Activated naive CD8-positive, alpha-beta T cell treated with anti-CD3 and anti-CD28 coated beads, Interleukin-2, amount 10 ng/mL, durations not matched to agents 7 days and 5 days (primary cell): ENCODE measurements at regions not wholly inside any gene's neighbourhood (a gene's known extent, or its start where the extent isn't known, plus 50 kb on each side); places are given as distances from the start of the nearest gene placed in this dataset.

ENCODE experiments used
- ATAC-seq: fragments of 150-1000 bp; cut with Tn5 transposase; one replicate; pipeline ENCODE4 v1.10.0; 2021; ENCODE audit warnings: low read depth, moderate library complexity
- POLR2A ChIA-PET: fragments of 350-600 bp; sonication (Branson Sonifier 250); formaldehyde crosslinking; loops from one replicate; lab custom pipeline; 2021; ENCODE audit warnings: antibody characterized with exemption; lab: Charles Lee
- DNase-seq: peaks from one replicate; pipeline ENCODE4 v3.0.0; 2021
- H3K27ac Mint-ChIP-seq: one replicate; pipeline ENCODE4 v1.8.0; 2022; ENCODE audit warnings: mild to moderate bottlenecking, mixed read lengths
- H3K27me3 Mint-ChIP-seq: one replicate; pipeline ENCODE4 v1.8.0; 2022; ENCODE audit warnings: mild to moderate bottlenecking, moderate library complexity, mixed read lengths
- H3K36me3 Mint-ChIP-seq: one replicate; pipeline ENCODE4 v1.8.0; 2021; ENCODE audit warnings: mild to moderate bottlenecking, mixed read lengths
- H3K4me1 Mint-ChIP-seq: one replicate; pipeline ENCODE4 v1.8.0; 2021; ENCODE audit warnings: mixed read lengths
- H3K4me3 Mint-ChIP-seq: one replicate; pipeline ENCODE4 v1.8.0; 2022; ENCODE audit warnings: mild to moderate bottlenecking, moderate library complexity, mixed read lengths
- H3K9me3 Mint-ChIP-seq: one replicate; pipeline ENCODE4 v1.8.0; 2021; ENCODE audit warnings: mixed read lengths

DNA sequence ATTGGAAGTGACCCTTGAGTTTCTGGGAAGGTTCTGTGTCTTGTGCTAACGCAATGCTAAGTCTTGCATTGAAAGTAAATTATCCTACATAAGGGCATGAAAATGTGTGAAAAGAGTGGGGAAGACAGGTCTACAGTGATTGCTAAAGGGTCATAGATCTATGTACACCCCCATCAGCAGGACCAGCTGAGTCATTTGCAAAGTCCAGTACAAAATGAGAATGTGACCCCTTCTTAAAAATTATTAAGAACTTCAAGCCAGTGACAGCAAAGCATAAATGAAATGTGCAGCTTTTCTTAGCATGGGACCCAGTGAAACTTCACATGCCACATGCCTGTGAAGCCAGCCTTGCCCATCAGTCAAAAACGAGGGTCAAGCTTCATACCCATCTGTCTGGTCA is 640.7 kb upstream of the MKI67 start:
- H3K27ac Mint-ChIP-seq, result no peak overlapping the region
- no peaks in the 10 kb centered on the region for H3K4me1 Mint-ChIP-seq
- no peaks in the 10 kb centered on the region for H3K27me3 Mint-ChIP-seq
- ATAC-seq, result no peak
- no peak overlapping the region for H3K4me3 Mint-ChIP-seq
- H3K9me3 Mint-ChIP-seq, result no peaks in the 10 kb centered on the region
- no peaks in the 10 kb centered on the region for H3K36me3 Mint-ChIP-seq
- DNase-seq, result no peak
- POLR2A ChIA-PET, result no interaction called here

DNA sequence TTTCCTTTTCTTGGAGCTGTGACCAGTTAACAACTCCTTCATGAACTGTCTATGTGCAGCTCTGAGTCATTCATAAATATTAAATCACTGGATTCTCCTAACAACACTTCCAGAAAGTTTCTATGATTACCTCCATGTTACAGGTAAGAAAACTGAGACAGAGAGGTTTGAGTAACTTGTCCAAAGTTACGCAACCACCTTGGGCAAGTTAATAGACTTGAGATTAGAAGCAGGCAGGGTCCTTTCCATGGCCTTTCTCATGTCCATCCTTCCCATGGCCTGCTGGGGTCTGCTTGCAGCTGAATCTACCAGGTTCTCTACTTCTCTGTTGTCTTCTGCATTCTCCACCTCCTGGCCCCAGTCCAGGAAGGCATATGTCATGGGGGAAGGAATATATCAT is 648.8 kb upstream of the MKI67 start:
- Mint-ChIP-seq H3K9me3 (peaks cover 3% of the 10 kb centered on the region), H3K27me3 (peaks cover 2% of the 10 kb centered on the region), H3K4me1 (no peaks in the 10 kb centered on the region), H3K27ac (no peak overlapping the region), H3K4me3 (no peak overlapping the region), H3K36me3 (no peaks in the 10 kb centered on the region)
- POLR2A ChIA-PET, result no interaction called here
- DNase-seq (no peak), ATAC-seq (no peak)

DNA sequence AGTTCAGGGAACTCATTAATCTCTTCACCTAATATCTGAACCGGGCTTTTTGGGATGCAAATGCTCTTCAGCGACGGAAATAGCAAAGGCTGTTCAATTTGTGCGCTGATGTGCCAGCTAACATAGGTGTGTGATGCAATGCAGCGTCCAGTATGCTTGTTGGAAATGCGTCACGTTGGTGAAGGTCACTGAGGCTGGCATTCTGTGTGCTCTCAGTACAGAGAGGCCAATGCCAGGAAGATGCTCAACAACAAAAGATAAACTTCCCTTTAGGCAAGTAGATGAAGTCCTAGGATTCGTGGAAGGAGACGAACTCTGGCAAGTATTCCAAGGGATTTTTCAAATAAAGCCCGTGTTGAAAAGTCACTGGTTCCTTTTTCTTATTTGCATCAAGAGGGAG is 649.5 kb upstream of the MKI67 start:
- Mint-ChIP-seq H3K4me3 (no peak overlapping the region), H3K27ac (no peak overlapping the region), H3K4me1 (no peaks in the 10 kb centered on the region), H3K27me3 (peaks cover 2% of the 10 kb centered on the region), H3K36me3 (no peaks in the 10 kb centered on the region), H3K9me3 (peaks cover 3% of the 10 kb centered on the region)
- ATAC-seq (no peak), DNase-seq (no peak)
- POLR2A ChIA-PET, result no interaction called here

DNA sequence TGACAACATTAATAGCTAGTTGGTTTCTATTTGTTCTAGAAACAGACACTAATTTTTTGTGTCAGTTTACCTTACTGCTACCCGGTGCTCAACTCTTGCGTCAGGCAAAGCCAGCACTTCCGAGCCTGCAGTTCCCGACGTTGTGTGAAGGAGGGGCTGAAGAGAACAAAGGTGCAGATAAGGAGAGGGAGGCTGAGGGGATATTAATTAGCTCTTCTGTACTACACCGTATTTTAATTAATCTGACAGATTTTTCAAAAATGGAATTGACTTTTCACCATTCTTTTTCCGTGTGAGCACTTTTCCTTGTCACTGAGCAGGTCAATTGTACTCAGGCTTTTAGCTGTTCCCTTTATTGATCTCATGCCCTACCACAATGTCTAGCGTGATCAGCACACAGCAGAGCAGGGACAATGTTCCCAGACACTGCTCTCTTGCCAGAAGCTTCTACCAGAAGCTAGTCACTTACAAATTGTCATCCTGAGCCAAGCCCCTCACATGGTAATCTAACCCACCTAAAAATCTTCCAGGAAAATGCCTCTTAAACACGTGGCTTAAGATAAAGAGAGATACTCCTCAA is 650.5 kb upstream of the MKI67 start:
- POLR2A ChIA-PET, result no interaction called here
- Mint-ChIP-seq H3K27me3 (peaks cover 2% of the 10 kb centered on the region), H3K9me3 (peaks cover 3% of the 10 kb centered on the region), H3K4me1 (no peaks in the 10 kb centered on the region), H3K36me3 (no peaks in the 10 kb centered on the region), H3K27ac (no peak overlapping the region), H3K4me3 (no peak overlapping the region)
- ATAC-seq (no peak), DNase-seq (no peak)

DNA sequence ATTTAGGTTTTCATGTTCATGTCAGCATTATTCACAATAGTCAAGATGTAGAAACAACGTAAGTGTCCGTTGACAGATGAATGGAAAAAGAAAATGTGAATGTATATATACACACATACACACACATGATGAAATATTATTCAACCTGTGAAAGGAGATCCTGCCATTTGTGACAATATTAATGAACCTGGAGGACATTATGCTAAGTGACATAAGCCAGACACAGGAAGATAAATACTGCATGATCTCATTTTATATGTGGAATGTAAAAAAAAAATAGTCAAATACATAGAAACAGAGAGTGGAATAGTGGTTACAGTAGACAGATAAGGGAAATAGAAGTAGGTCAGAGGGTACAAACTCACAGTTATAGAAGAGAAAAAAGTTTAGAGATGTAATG is 651.1 kb upstream of the MKI67 start:
- Mint-ChIP-seq H3K27me3 (peaks cover 2% of the 10 kb centered on the region), H3K4me3 (no peak overlapping the region), H3K4me1 (no peaks in the 10 kb centered on the region), H3K36me3 (no peaks in the 10 kb centered on the region), H3K9me3 (peaks cover 3% of the 10 kb centered on the region), H3K27ac (no peak overlapping the region)
- POLR2A ChIA-PET, result no interaction called here
- ATAC-seq (no peak), DNase-seq (no peak)

DNA sequence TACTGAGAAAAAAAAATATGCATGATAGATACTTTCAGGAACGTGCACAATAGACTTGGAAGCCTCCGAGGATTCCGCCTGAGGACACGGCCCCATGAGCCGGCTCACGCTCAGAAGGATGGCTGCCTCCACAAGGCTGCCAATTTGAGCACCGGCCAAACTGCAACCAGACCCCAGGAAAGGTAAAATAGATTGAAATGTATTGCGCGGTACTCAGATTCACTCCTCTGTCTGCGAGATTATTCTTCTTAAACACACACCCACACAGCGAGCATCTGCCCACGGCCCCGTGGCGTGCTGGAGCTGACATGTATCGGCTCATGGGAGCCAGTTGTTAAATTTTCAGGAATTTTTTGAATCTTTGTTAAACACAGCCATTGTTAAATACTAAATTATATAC is 653.2 kb upstream of the MKI67 start:
- no peaks in the 10 kb centered on the region for H3K36me3 Mint-ChIP-seq
- no peak overlapping the region for H3K4me3 Mint-ChIP-seq
- no peaks in the 10 kb centered on the region for H3K4me1 Mint-ChIP-seq
- POLR2A ChIA-PET, result no interaction called here
- DNase-seq, result no peak
- H3K9me3 Mint-ChIP-seq, result no peaks in the 10 kb centered on the region
- no peaks in the 10 kb centered on the region for H3K27me3 Mint-ChIP-seq
- ATAC-seq, result no peak
- H3K27ac Mint-ChIP-seq, result no peak overlapping the region

DNA sequence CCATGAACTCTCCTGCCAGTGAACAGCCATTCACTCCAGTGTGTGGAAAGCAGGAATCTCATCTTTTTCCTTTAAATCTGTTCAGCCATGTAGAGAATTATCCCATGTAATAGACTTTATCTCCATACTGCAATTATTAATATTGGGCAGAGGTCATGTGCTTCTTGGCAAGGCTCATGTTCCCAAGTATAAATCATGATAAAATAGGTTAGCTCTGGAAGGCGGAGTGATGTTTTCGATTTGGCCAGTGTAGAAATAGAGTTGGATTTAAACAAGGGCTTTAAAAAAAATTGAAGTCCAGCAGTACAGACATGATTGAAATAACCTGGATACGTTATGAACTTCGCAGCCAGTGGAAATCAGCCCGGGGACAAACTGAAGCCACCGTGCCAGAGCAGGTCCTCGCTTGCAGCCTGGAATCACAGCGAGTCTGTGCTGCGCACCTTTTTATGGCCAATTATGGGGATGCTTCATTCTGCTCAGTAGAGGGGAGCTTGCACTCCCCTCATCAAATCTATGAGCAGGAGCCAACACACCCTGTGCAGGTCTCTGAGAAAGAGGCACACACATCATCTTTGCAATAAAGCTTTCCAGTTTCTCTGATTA is 654.0 kb upstream of the MKI67 start:
- no peaks in the 10 kb centered on the region for H3K36me3 Mint-ChIP-seq
- DNase-seq (no peak), ATAC-seq (no peak)
- no peak overlapping the region for H3K4me3 Mint-ChIP-seq
- no peaks in the 10 kb centered on the region for H3K4me1 Mint-ChIP-seq
- POLR2A ChIA-PET, result no interaction called here
- H3K27me3 Mint-ChIP-seq, result no peaks in the 10 kb centered on the region
- H3K9me3 Mint-ChIP-seq, result no peaks in the 10 kb centered on the region
- H3K27ac Mint-ChIP-seq, result no peak overlapping the region

DNA sequence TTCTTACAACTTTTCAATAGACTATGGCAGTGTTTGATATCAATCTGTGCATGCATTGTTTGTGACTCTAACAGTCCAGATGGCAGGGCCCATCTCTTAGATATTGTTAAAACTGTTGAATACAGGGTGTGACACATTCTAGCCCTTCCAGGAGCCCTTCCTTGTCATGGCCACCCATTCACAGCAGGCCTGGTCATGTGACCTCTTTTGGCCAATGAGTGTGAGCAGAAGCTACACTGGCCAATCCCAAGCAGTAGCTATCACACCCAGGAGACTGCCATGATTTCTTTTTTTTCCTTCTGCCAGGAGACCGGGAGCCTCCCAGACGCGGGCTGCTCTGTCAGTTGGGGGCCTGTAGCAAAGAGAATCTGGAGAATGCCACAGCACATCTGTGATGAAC is 655.4 kb upstream of the MKI67 start:
- no peaks in the 10 kb centered on the region for H3K36me3 Mint-ChIP-seq
- H3K27ac Mint-ChIP-seq, result no peak overlapping the region
- H3K9me3 Mint-ChIP-seq, result no peaks in the 10 kb centered on the region
- no peaks in the 10 kb centered on the region for H3K4me1 Mint-ChIP-seq
- ATAC-seq, result no peak
- POLR2A ChIA-PET, result no interaction called here
- H3K4me3 Mint-ChIP-seq, result no peak overlapping the region
- no peaks in the 10 kb centered on the region for H3K27me3 Mint-ChIP-seq
- no peak for DNase-seq

DNA sequence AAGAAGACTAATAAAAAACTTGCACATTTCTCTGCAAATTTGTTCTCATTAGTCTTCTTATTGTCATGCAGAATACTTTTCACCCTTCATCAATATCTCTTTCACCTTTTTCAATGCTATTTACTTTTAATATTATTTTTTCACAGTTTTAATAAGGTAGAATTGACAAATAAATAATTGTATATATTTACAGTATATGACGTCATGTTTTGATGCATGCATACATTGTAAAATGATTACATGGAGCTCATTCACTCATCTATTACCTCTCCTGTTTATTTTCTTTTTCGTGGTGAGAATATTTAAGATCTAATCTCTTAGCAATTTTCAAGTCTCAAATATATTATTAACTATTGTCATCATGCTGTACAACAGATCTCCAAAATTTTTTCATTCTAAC is 658.2 kb upstream of the MKI67 start:
- H3K9me3 Mint-ChIP-seq, result no peaks in the 10 kb centered on the region
- ATAC-seq, result no peak
- no peaks in the 10 kb centered on the region for H3K36me3 Mint-ChIP-seq
- DNase-seq, result no peak
- no peak overlapping the region for H3K27ac Mint-ChIP-seq
- POLR2A ChIA-PET, result no interaction called here
- peaks cover 4% of the 10 kb centered on the region for H3K27me3 Mint-ChIP-seq
- no peak overlapping the region for H3K4me3 Mint-ChIP-seq
- H3K4me1 Mint-ChIP-seq, result no peaks in the 10 kb centered on the region

DNA sequence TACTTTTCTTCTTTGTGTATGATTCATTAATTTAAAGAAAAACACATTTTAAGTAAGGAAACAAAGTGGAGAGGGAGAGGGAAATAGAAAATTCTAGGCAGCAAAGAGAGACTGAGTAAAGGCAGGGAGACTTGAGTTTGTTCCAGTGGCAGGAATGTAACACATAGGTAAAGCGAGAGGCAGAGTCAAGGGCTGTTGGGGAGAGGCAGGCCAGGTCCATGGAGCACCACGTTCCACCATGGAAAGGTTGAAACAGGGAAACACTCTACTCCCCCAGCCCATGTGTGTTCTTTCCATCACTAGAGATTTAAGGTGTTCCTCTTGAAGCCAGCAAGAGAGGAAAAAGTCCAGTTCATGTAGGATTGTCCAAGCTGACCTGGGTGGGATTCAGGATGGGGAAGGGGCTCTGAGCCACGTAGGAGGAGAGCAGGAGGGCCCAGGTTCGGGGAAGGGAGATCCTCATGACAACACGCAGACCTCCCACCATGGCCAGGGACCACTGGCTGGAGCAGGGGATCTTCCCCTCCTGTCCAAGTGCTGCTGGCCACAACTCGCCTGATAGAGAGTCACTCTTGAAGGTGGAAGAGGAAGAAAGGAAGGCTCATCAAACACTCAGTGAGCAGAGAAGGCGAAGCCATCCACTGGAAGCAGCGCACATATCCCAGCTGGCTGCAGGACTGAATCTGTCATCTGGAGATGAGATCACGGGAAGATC is 666.4 kb upstream of the MKI67 start:
- peaks cover 2% of the 10 kb centered on the region for H3K27me3 Mint-ChIP-seq
- POLR2A ChIA-PET, result no interaction called here
- no peaks in the 10 kb centered on the region for H3K4me1 Mint-ChIP-seq
- no peak overlapping the region for H3K27ac Mint-ChIP-seq
- H3K4me3 Mint-ChIP-seq, result no peak overlapping the region
- no peaks in the 10 kb centered on the region for H3K9me3 Mint-ChIP-seq
- ATAC-seq, result no peak
- DNase-seq, result no peak
- H3K36me3 Mint-ChIP-seq, result no peaks in the 10 kb centered on the region

DNA sequence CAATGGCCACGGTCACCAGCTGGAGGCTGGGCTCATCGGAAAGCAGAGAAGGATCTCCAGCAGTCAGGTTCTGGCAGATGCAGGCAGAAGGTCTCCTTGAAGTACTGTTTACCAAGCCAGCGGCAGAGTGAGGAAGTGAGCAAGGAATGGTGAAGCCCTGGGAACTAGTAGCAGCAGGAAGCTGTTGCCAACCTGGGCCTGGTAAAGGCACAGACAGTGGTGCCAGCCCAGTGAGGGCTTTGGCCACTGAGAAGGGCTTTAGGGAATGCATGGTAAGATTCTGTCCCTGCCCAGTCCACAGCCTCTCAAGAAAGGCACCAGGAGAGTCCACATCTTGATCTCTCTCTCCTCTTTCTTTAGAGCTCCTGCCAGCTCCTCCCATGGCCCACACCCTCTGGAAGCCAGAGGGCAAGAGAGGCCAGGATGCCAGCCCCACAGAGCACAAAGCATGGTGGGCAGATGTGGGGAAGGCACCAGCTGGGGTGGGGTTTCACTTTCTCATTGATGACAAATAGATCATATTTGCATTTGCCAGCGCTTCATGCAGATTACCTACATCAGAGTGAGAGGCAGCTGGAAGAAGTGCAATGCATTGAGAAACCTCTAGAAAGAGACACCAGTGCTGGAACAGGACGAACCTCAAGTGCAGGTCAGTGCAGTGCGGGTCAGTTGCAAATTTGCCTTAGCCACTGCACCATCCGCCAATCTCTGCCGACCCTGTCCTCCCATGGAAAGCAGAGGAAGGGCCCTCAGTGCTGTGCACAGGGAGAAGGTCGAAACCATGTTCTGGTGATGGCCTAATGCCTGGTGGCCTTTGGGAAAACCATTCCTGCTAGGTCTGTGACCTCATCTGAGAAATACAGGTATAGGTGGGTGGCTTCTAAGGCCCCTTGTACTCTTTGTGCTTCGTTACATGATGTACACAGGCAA is 667.8 kb upstream of the MKI67 start:
- ATAC-seq, result no peak
- H3K9me3 Mint-ChIP-seq, result no peaks in the 10 kb centered on the region
- no peak overlapping the region for H3K27ac Mint-ChIP-seq
- no peak overlapping the region for H3K4me3 Mint-ChIP-seq
- DNase-seq, result no peak
- no peaks in the 10 kb centered on the region for H3K27me3 Mint-ChIP-seq
- POLR2A ChIA-PET, result no interaction called here
- no peaks in the 10 kb centered on the region for H3K36me3 Mint-ChIP-seq
- H3K4me1 Mint-ChIP-seq, result no peaks in the 10 kb centered on the region

DNA sequence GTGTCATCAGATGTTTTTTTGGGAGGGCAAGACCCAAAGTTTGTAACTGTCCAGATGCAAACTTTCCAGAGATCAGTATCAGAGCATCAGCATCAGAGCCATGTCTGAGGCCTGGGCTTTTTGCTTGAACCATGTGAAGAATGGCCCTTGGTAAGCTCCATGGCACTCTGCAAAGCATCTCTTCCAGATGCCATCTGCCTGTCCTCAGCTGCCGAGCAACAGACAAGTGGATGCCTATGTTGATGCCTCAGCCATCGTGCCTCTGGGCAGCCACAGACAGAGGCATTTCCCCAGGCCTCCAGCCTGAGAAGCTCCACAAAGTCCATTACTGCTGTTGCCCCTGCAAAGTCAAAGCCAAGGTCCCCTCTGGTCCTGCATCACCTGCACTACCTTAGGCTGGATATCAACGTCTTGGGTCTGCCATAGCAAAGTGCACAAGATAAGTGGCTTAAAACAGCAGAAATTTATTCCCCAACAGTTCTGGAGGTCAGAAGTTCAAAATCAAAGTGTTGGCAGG is 670.2 kb upstream of the MKI67 start:
- Mint-ChIP-seq H3K4me3 (no peak overlapping the region), H3K27me3 (no peaks in the 10 kb centered on the region), H3K4me1 (no peaks in the 10 kb centered on the region), H3K36me3 (no peaks in the 10 kb centered on the region), H3K9me3 (no peaks in the 10 kb centered on the region), H3K27ac (no peak overlapping the region)
- ATAC-seq, result no peak
- POLR2A ChIA-PET, result no interaction called here
- DNase-seq, result no peak

DNA sequence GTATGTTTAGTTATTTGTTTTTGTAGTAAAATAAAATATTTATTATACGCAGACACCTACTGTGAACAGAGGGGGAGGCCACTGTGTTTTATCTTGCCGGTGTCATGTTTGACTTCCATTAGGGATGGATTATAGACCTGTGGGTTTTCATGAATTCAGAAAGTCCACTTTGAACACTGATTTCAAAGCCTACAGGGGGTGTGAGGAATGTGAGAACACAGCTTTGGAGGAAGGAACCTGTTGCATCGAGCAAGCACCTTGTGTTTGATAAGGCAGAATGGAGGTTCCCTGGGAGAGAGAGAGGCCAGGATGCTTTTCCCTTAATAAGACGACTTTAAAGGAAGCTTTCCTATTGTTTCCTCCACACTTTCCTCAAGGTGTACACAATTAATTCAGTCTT is 665.0 kb upstream of the MGMT start:
- ATAC-seq, result no peak
- Mint-ChIP-seq H3K4me1 (no peaks in the 10 kb centered on the region), H3K4me3 (no peak overlapping the region), H3K9me3 (no peaks in the 10 kb centered on the region), H3K27ac (no peak overlapping the region), H3K36me3 (no peaks in the 10 kb centered on the region), H3K27me3 (no peaks in the 10 kb centered on the region)
- no peak for DNase-seq
- POLR2A ChIA-PET, result no interaction called here
